PC-3 (cell line): ENCODE measurements at regions not wholly inside any gene's neighbourhood (a gene's known extent, or its start where the extent isn't known, plus 50 kb on each side); places are given as distances from the start of the nearest gene placed in this dataset.

Source experiments
- ATAC-seq: fragments of 200-7000 bp; cut with Tn5 transposase; 2 replicates; pipeline ENCODE4 v1.9.1; 2020; ENCODE audit warnings: mild to moderate bottlenecking, moderate library complexity
- BruUV-seq: library from RNA; stranded (reverse); fragments of 400-500 nt; replicated peaks from 2 replicates; lab custom pipeline; 2021; lab: Mats Ljungman, UMichigan
- CTCF ChIA-PET: fragments of 300-600 bp; sonication (Branson Sonifier 250); formaldehyde crosslinking; loops from one replicate; lab custom pipeline; 2022; ENCODE audit warnings: antibody characterized with exemption; lab: Charles Lee
- POLR2A ChIA-PET: fragments of 300-600 bp; sonication (Branson Sonifier 250); formaldehyde crosslinking; loops from one replicate; lab custom pipeline; 2022; ENCODE audit warnings: antibody characterized with exemption; ENCODE audit not compliant: unreplicated experiment; lab: Charles Lee
- DNase-seq: peaks from one replicate; pipeline ENCODE4 v3.0.0-alpha.2; 2015
- H2AFZ ChIP-seq: fragments of 300-600 bp; sonication (generic); 2 replicates; pipeline ENCODE4 v1.6.0; 2016; ENCODE audit warnings: antibody characterized with exemption, low read length
- H3F3A ChIP-seq: fragments of 300-600 bp; sonication (generic); one replicate; pipeline ENCODE4 v1.6.0; 2017; ENCODE audit warnings: antibody characterized with exemption, low read length, control low read depth, mild to moderate bottlenecking; ENCODE audit not compliant: unreplicated experiment
- H3K27ac ChIP-seq: fragments of 300-600 bp; sonication (generic); 2 replicates; pipeline ENCODE4 v1.5.1; 2016; ENCODE audit warnings: mild to moderate bottlenecking, low read length
- H3K27me3 ChIP-seq: fragments of 300-600 bp; sonication (generic); 2 replicates; pipeline ENCODE4 v1.6.1; 2016; ENCODE audit warnings: low read length, mixed read lengths
- H3K36me3 ChIP-seq: fragments of 300-600 bp; sonication (generic); 2 replicates; pipeline ENCODE4 v1.6.1; 2016; ENCODE audit warnings: low read depth, mixed run types, low read length, mixed read lengths
- H3K4me1 ChIP-seq: fragments of 300-600 bp; sonication (generic); 2 replicates; pipeline ENCODE4 v1.5.1; 2016; ENCODE audit warnings: low read length; ENCODE audit not compliant: insufficient read depth
- H3K4me2 ChIP-seq: fragments of 300-600 bp; sonication (generic); 2 replicates; pipeline ENCODE4 v1.6.0; 2016; ENCODE audit warnings: low read length
- H3K4me3 ChIP-seq: fragments of 300-600 bp; sonication (generic); 2 replicates; pipeline ENCODE4 v1.5.1; 2016; ENCODE audit warnings: mild to moderate bottlenecking, low read length, mixed read lengths
- H3K79me2 ChIP-seq: fragments of 300-600 bp; sonication (generic); 2 replicates; pipeline ENCODE4 v1.6.1; 2017; ENCODE audit warnings: low read length, mixed read lengths
- H3K9ac ChIP-seq: fragments of 300-600 bp; sonication (generic); 2 replicates; pipeline ENCODE4 v1.6.0; 2016; ENCODE audit warnings: mild to moderate bottlenecking, low read length
- H3K9me2 ChIP-seq: fragments of 300-600 bp; sonication (generic); replicated peaks from 2 replicates; pipeline ENCODE4 v1.6.1; 2016; ENCODE audit warnings: mixed run types, low read length, mixed read lengths
- H3K9me3 ChIP-seq: fragments of 300-600 bp; sonication (generic); 2 replicates; pipeline ENCODE4 v1.6.1; 2016; ENCODE audit warnings: low read length, mixed read lengths
- H4K20me1 ChIP-seq: fragments of 300-600 bp; sonication (generic); 2 replicates; pipeline ENCODE4 v1.6.1; 2016; ENCODE audit warnings: low read length, mixed read lengths
- CTCF ChIP-seq: fragments of 300-600 bp; sonication (generic); conservative IDR thresholded peaks from 2 replicates; pipeline ENCODE4 v1.5.1; 2017; ENCODE audit warnings: antibody characterized with exemption, low read depth, mild to moderate bottlenecking, low read length
- EZH2 ChIP-seq: fragments of 300-600 bp; sonication (generic); IDR thresholded peaks from one replicate; pipeline ENCODE4 v1.6.1; 2017; ENCODE audit warnings: antibody characterized with exemption, mild to moderate bottlenecking, low read length; ENCODE audit not compliant: unreplicated experiment
- EZH2phosphoT487 ChIP-seq: fragments of 300-600 bp; sonication (generic); IDR thresholded peaks from 2 replicates; pipeline ENCODE4 v1.6.1; 2018; ENCODE audit warnings: mild to moderate bottlenecking, antibody characterized with exemption, low read length, borderline replicate concordance
- intact Hi-C: fragments of 100-400 bp; cut with micrococcal nuclease; formaldehyde crosslinking; loops from 2 replicates; pipeline ENCODE4 v1.9.0; 2023

GRCh38 chr16:85337910-85338637, 225.8 kb upstream of the CIBAR2 start:
- Histone ChIP-seq H3K9ac (no peak overlapping the region), H3K9me3 (no peaks in the 10 kb centered on the region), H3K9me2 (no peaks in the 10 kb centered on the region), H3K27me3 (no peaks in the 10 kb centered on the region), H3K4me2 (no peak overlapping the region), H3K27ac (no peak overlapping the region), H4K20me1 (no peaks in the 10 kb centered on the region), H2AFZ (no peak overlapping the region), H3K4me3 (no peak overlapping the region), H3K36me3 (no peaks in the 10 kb centered on the region), H3K4me1 (peaks cover 20% of the 10 kb centered on the region), H3F3A (no peaks in the 10 kb centered on the region), H3K79me2 (no peaks in the 10 kb centered on the region)
- ATAC-seq (no peak), DNase-seq (no peak)
- no peak for TF ChIP-seq CTCF
- TF ChIP-seq EZH2phosphoT487, result no peak
- TF ChIP-seq EZH2, result no peak
- intact Hi-C loops, result loop anchor here (10.0 kb wide), 1 partner anchor 223 kb away; the partner anchor contains the start of gene CIBAR2
- no TSS peak for BruUV-seq
- CTCF ChIA-PET, result no interaction called here
- POLR2A ChIA-PET, result no interaction called here

- H3K9me2 ChIP-seq, result no peaks in the 10 kb centered on the region
- POLR2A ChIA-PET, result no interaction called here
- no peaks in the 10 kb centered on the region for H3K27me3 ChIP-seq
- H3K27ac ChIP-seq, result no peak overlapping the region
- H3K9me3 ChIP-seq, result no peaks in the 10 kb centered on the region
- no peak overlapping the region for H3K4me2 ChIP-seq
- no peaks in the 10 kb centered on the region for H4K20me1 ChIP-seq
- CTCF ChIA-PET, result no interaction called here
- ATAC-seq, result no peak
- TF ChIP-seq EZH2 (no peak), CTCF (no peak), EZH2phosphoT487 (no peak)
- no peaks in the 10 kb centered on the region for H3K36me3 ChIP-seq
- intact Hi-C loops, result loop anchor here (10.0 kb wide), 1 partner anchor 224 kb away; the partner anchor contains the start of gene CIBAR2
- no peak overlapping the region for H3K4me3 ChIP-seq
- no peak overlapping the region for H3K9ac ChIP-seq
- no peak for DNase-seq
- no peak overlapping the region for H2AFZ ChIP-seq
- no TSS peak for BruUV-seq
- no peaks in the 10 kb centered on the region for H3K79me2 ChIP-seq
- no peaks in the 10 kb centered on the region for H3F3A ChIP-seq
- peaks cover 20% of the 10 kb centered on the region for H3K4me1 ChIP-seq
These were observed 226.3 kb upstream of the CIBAR2 start for GRCh38 chr16:85338638-85338982.

GRCh38 chr16:85338989-85339685, 226.9 kb upstream of the CIBAR2 start:
- Histone ChIP-seq H3K79me2 (no peaks in the 10 kb centered on the region), H3F3A (no peaks in the 10 kb centered on the region), H3K36me3 (no peaks in the 10 kb centered on the region), H3K27ac (no peak overlapping the region), H3K4me2 (no peak overlapping the region), H3K4me1 (peaks cover 20% of the 10 kb centered on the region), H3K9ac (no peak overlapping the region), H4K20me1 (no peaks in the 10 kb centered on the region), H2AFZ (no peak overlapping the region), H3K27me3 (no peaks in the 10 kb centered on the region), H3K4me3 (no peak overlapping the region), H3K9me3 (no peaks in the 10 kb centered on the region), H3K9me2 (no peaks in the 10 kb centered on the region)
- BruUV-seq, result no TSS peak
- TF ChIP-seq CTCF (no peak), EZH2 (no peak), EZH2phosphoT487 (no peak)
- DNase-seq (no peak), ATAC-seq (no peak)
- ChIA-PET CTCF (no interaction called here), POLR2A (no interaction called here)
- intact Hi-C loops, result loop anchor here (10.0 kb wide), 1 partner anchor 224 kb away; the partner anchor contains the start of gene CIBAR2
